Fibroblast of lung (primary cell): ENCODE measurements at regions not wholly inside any gene's neighbourhood (a gene's known extent, or its start where the extent isn't known, plus 50 kb on each side); places are given as distances from the start of the nearest gene placed in this dataset.

Source experiments
- CTCF ChIP-seq, 2 donors: IDR thresholded peaks in 1 of 2; conservative IDR thresholded peaks in 1 of 2; 1 replicate in 1 of 2; 2 replicates in 1 of 2; pipeline ENCODE4 v1.5.1; 2011 to 2012; ENCODE audit warnings: low read length in 2 of 2, control low read depth in 1 of 2, inconsistent platforms in 1 of 2, low read depth in 1 of 2, mild to moderate bottlenecking in 1 of 2
- EZH2 ChIP-seq: IDR thresholded peaks from 2 replicates; pipeline ENCODE4 v1.5.1; 2012; ENCODE audit warnings: low read length, control low read depth, mild to moderate bottlenecking; ENCODE audit errors: missing control alignments

- peak in 1 of 2 donors; percentile 10 for TF ChIP-seq CTCF (conservative IDR thresholded peaks at IDR 0.05 in 1 of 2, IDR thresholded peaks at IDR 0.05 in 1 of 2; ENCODE audit: low read depth in 1 of 2, low read length in 2 of 2)
- TF ChIP-seq EZH2, result no peak
Observed at GRCh38 chr9:99352826-99353225, 130.7 kb downstream of the SEC61B start.
